SKM-1 (cell line): ENCODE measurements at regions not wholly inside any gene's neighbourhood (a gene's known extent, or its start where the extent isn't known, plus 50 kb on each side); places are given as distances from the start of the nearest gene placed in this dataset.

ENCODE experiments used
- DNase-seq: peaks from one replicate; lab custom pipeline; 2025; ENCODE audit not compliant: unreplicated experiment; lab: John Stamatoyannopoulos, UW

GRCh38 chr4:104418286-104418685 is 76.4 kb downstream of the CXXC4 start:
- DNase-seq: no peak

GRCh38 chr4:104417357-104417882 is 77.3 kb downstream of the CXXC4 start:
- DNase-seq: no peak

GRCh38 chr4:104416725-104417356 is 77.9 kb downstream of the CXXC4 start:
- DNase-seq: no peak

- DNase-seq: no peak
Observed at GRCh38 chr4:104413487-104413886, 81.2 kb downstream of the CXXC4 start.

- no peak for DNase-seq
Observed at GRCh38 chr4:104412344-104412743, 82.3 kb downstream of the CXXC4 start.

GRCh38 chr4:104411502-104411901 is 83.2 kb downstream of the CXXC4 start:
- DNase-seq: no peak

- no peak for DNase-seq
Observed at GRCh38 chr4:104408878-104409277, 85.8 kb downstream of the CXXC4 start.

GRCh38 chr4:104404361-104404760 is 90.3 kb downstream of the CXXC4 start:
- no peak for DNase-seq

GRCh38 chr4:104395168-104395614 is 99.5 kb downstream of the CXXC4 start:
- no peak for DNase-seq

- DNase-seq: no peak
Observed at GRCh38 chr4:104394406-104395167, 100.1 kb downstream of the CXXC4 start.

- DNase-seq: no peak
Observed at GRCh38 chr4:104393655-104394324, 100.9 kb downstream of the CXXC4 start.

GRCh38 chr4:104385713-104386112 is 109.0 kb downstream of the CXXC4 start:
- no peak for DNase-seq

- DNase-seq: no peak
Observed at GRCh38 chr4:104382961-104383360, 111.7 kb downstream of the CXXC4 start.

GRCh38 chr4:104381729-104382128 is 113.0 kb downstream of the CXXC4 start:
- no peak for DNase-seq

- no peak for DNase-seq
Observed at GRCh38 chr4:104365618-104366017, 129.1 kb downstream of the CXXC4 start.

GRCh38 chr4:104353481-104353880 is 141.2 kb downstream of the CXXC4 start:
- DNase-seq: no peak

- no peak for DNase-seq
Observed at GRCh38 chr4:104352211-104352610, 142.5 kb downstream of the CXXC4 start.

- DNase-seq: no peak
Observed at GRCh38 chr4:104351706-104352105, 143.0 kb downstream of the CXXC4 start.

- no peak for DNase-seq
Observed at GRCh38 chr4:104345598-104346242, 149.0 kb downstream of the CXXC4 start.

- DNase-seq: no peak
Observed at GRCh38 chr4:104344342-104344980, 150.2 kb downstream of the CXXC4 start.

GRCh38 chr4:104334410-104334809 is 160.3 kb downstream of the CXXC4 start:
- no peak for DNase-seq
